ENCODE measurements at regions not wholly inside any gene's neighbourhood (a gene's known extent, or its start where the extent isn't known, plus 50 kb on each side); places are given as distances from the start of the nearest gene placed in this dataset.

DNA sequence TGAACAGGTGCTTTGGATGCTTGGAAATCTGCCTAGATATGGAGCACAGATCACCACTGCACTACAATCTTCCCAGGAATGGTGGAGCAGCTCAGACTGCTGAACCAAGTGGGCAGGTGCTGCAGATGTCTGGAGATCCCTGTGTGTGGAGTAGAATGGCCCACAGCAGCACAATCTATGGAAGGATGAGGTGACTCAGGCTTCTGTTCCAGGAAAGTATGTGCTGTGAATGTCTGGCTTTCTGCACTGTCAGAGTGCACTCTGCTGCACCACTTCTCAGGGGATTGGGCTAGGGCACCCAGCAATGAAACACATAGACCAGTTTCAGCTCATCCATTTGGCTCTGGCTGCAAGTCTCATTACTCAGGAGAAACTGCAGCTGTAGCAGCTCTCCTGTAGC is 865.4 kb upstream of the NXPH2 start:
- no peak for TF ChIP-seq POLR2A (IDR thresholded peaks at IDR 0.05)
- TF ChIP-seq, protein P1, sequence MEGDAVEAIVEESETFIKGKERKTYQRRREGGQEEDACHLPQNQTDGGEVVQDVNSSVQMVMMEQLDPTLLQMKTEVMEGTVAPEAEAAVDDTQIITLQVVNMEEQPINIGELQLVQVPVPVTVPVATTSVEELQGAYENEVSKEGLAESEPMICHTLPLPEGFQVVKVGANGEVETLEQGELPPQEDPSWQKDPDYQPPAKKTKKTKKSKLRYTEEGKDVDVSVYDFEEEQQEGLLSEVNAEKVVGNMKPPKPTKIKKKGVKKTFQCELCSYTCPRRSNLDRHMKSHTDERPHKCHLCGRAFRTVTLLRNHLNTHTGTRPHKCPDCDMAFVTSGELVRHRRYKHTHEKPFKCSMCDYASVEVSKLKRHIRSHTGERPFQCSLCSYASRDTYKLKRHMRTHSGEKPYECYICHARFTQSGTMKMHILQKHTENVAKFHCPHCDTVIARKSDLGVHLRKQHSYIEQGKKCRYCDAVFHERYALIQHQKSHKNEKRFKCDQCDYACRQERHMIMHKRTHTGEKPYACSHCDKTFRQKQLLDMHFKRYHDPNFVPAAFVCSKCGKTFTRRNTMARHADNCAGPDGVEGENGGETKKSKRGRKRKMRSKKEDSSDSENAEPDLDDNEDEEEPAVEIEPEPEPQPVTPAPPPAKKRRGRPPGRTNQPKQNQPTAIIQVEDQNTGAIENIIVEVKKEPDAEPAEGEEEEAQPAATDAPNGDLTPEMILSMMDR (IDR thresholded peaks at IDR 0.05) = no peak
